GM18508 (cell line): ENCODE measurements at regions not wholly inside any gene's neighbourhood (a gene's known extent, or its start where the extent isn't known, plus 50 kb on each side); places are given as distances from the start of the nearest gene placed in this dataset.

ENCODE experiments used
- ATAC-seq: cut with Tn5 transposase; IDR thresholded peaks from one replicate; pipeline ENCODE4 v1.9.1; 2021; ENCODE audit warnings: moderate number of reproducible peaks; ENCODE audit not compliant: insufficient read depth, unreplicated experiment

DNA sequence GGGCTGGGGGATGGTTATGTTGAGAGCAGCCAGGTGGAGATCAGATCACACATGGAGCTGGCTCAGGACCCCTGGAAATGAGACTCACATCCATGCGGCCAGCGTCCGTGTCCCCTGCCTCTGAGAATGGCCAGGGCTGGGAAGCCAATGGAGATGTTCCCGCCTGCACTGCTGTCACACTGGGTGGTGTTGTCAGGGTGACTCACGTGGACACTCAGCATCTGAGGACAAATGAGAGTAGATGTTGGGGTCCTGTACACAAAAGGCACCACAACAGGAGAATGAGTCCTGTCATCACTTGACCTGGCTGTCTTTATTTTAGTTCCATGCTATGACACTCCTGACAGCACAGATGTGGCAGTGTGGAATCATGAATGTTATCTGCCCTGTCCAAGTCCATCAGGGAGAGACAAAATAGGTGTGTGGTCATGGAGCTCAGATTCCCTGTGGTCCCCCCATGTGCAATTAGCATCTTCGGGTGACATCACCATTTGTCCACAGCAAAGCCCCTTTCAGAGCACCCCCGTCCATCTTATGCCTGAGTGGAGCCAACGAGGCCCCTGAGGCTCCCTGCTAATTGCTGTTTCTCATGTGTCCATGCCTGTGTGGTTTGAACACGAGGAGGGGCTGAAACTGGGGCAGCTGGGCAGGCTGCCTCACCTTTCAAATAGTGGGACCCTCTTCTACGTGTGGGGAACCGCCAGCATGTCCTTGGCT, 393.5 kb downstream of the AACS start:
- ATAC-seq: no peak

DNA sequence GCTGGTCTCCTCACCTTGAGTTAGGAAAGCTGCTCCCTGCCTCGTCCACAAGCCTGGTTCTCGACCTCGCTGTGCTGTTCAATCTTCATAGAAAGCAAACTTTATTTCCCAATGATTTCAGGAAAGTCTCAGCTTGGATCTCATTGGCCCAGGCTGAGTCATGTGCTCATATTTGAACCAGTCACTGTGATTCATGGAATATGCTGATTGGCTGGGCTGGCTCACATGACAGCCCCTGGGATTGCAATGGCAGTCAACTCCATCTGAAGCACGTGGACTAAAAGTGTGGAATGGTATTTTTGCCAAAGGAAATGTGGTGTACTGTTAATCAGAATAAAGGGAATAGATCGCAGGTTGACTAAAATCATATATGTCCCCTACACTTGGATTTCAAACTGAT, 396.6 kb downstream of the AACS start:
- no peak for ATAC-seq

GRCh38 chr12:125463386-125463785, 398.2 kb downstream of the AACS start:
- ATAC-seq: no peak

DNA sequence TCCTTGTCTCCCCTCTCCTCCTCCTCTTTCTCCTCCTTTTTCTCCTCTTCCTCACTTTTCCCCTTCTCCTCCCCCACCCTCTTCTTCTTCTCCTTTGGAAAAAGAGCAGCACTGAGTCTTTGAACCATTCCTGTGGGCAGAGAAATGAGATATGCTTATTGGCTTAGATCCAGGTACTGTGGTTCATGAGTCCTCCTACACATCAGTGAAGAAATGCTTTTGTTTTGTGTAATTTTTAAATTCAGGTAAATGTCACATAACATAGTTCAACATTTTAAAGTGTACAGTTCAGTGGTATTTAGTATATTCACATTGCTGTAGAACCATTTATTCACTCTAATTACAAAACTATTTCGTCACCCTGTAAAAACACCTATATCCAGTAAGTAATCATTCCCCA, 402.1 kb downstream of the AACS start:
- ATAC-seq: no peak

DNA sequence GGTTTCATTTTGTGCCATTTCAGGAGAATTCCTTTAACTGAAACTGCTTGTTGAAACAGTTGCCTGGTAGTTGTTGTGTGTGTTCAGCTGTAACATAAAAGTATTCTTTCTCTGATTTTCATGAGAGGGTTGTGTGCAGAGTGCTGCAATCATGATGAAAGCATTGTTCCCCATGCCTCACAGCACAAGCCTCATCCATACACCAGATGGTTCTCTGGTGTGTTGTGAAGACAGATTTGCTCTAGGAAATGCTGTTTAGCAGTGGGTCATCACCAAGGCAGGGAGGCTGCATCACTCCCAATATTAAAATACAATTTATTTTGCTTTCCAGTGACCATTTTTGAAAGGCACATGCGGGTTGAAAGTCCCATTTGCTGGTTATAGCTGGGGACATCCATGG, 404.4 kb downstream of the AACS start:
- no peak for ATAC-seq

GRCh38 chr12:125470838-125471783, 405.9 kb downstream of the AACS start:
- peak; percentile 57 for ATAC-seq

GRCh38 chr12:125473501-125473900, 408.3 kb downstream of the AACS start:
- ATAC-seq: no peak

DNA sequence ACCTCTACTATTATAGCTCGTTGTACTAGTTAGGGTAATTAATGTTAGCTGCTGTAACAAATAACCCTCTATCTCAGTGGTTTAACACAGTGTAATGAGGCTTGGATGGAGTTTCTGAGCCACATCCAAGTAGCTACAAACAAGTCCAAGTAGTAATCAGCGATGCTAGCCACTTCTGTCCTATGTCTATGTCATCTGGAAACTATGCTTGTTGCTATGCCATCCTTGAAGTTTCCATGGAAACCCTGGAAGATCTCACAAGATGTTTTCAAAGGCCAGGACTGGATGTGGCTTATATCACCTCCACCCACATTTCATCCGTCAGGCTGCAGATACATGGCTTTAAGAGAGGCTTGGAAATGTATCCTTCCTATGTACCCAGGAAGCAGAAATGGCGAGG, 422.1 kb downstream of the AACS start:
- ATAC-seq: no peak

GRCh38 chr12:125491553-125491952, 426.3 kb downstream of the AACS start:
- no peak for ATAC-seq

DNA sequence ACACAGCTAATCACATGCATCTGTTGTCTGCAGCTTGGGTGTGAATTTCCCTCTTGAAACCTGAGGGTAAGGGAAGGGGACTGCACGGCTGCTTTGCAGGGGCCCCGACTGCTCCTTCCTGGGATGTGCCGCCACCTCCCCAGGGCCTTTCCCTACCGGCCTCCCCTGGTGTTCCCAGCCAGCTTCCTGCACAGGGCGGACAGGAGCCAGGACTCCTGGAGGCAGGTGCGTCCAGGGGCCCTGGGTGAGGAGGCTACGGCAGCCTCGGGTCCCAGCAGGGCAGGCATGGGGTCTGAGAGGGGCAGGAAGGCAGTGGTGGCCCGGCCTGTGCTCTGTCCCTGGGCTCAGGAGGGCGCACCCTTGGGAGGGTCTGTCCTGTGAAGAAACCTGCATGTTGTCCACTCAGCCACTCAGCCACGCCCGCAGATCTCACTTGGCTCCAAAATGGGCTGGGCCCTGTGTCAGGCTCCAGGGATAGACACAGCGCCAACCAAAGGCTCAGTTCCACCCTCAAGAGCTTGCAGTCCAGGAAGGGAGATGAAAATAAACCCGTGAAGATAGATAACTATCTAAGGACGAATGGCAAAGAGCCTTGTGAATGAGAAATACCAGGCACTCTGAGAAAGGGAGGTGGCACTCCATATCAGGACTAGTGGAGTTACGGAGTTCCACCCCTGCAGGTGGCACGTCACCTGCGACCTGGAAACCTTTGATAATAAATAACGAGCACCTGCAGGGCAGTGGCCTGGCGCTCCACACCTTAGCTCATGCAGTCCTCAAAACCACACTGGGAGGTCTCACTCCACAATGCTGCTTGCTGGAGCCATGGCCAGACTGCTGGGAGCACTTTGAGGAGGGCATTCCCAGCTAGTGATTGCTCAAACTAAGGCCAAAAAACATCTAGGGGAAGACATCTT, 427.4 kb downstream of the AACS start:
- no peak for ATAC-seq

- no peak for ATAC-seq
These were observed 428.6 kb downstream of the AACS start for GRCh38 chr12:125493704-125494308.

- ATAC-seq: no peak
These were observed 437.9 kb downstream of the AACS start for GRCh38 chr12:125503128-125503527.

DNA sequence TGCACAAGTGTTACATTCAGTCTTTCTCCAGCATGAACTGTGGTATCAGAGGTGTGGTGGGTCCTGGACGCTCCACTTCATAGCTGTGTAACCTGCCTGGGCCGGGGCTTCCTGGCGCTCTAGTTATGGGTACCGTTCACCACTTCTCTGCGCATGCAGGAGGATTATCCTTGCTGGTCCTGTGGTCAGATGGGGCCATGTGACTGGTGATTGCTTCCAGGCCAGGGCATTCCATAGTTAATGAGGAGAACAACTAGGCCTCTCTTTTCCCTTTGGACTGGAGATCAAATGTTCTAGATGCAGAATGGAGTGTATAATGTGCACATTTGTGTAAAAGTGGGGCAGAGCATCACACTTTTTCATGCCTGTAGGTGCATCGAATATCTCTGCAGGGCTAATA, 444.0 kb downstream of the AACS start:
- no peak for ATAC-seq

- ATAC-seq: no peak
These were observed 447.5 kb downstream of the AACS start for GRCh38 chr12:125512541-125513298.

GRCh38 chr12:125515887-125516286, 450.7 kb downstream of the AACS start:
- ATAC-seq: no peak

DNA sequence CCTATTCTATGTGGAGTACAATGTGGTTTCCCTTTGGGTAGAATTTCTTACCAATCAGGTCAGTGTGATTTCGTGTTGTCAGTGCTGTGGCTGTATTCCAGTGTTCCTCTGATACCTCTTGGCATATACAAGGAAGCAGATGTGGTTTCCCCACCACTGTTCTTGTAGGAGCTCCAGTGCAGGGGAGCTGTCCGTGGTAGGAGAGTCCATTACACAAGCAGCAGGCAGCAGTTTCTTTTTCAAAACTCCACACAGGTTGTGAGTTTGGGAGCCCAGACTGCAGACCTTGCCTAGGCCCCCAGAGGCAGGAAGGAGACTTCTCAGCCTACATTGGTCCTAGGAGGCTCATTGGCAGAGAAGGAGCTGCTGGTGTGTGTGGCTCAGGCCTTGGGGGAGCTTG, 452.8 kb downstream of the AACS start:
- no peak for ATAC-seq

- ATAC-seq: no peak
These were observed 453.9 kb downstream of the AACS start for GRCh38 chr12:125519026-125519651.

GRCh38 chr12:125525879-125526278, 460.6 kb downstream of the AACS start:
- no peak for ATAC-seq

GRCh38 chr12:125528281-125528680, 463.0 kb downstream of the AACS start:
- no peak for ATAC-seq
